ENCODE measurements at regions not wholly inside any gene's neighbourhood (a gene's known extent, or its start where the extent isn't known, plus 50 kb on each side); places are given as distances from the start of the nearest gene placed in this dataset.

- WGBS, 2 donors = 4 to 8% methylated on average over 4 of the region's 4 CpGs
- TF ChIP-seq CTCF (IDR thresholded peaks at IDR 0.05) = peak; percentile 10 to 51 (median 36)
- ATAC-seq (peak; percentile 75 to 79 (median 78)), DNase-seq (peak in 5 of 6 donors; percentile 37 to 67 (median 39)), FAIRE-seq (peak; percentile 99)
- H3K36me3 ChIP-seq = no peaks in the 10 kb centered on the region
- no peak overlapping the region for H3K27ac ChIP-seq
- intact Hi-C loops (cut with DNase I) = no loop called here
- H3K9me3 ChIP-seq = no peaks in the 10 kb centered on the region
- H3K4me1 ChIP-seq = no peaks in the 10 kb centered on the region
- no peaks in the 10 kb centered on the region for H3K27me3 ChIP-seq
- H3K4me3 ChIP-seq = no peak overlapping the region
Observed at GRCh38 chrX:43557792-43558191, 98.3 kb upstream of the MAOA start.

- TF ChIP-seq CTCF (IDR thresholded peaks at IDR 0.05) = peak in 2 of 4 donors; percentile 21 to 38
- FAIRE-seq = peak; percentile 32
- Histone ChIP-seq H3K36me3 (no peaks in the 10 kb centered on the region), H3K27me3 (no peaks in the 10 kb centered on the region), H3K9me3 (no peaks in the 10 kb centered on the region), H3K4me1 (no peaks in the 10 kb centered on the region), H3K4me3 (no peak overlapping the region), H3K27ac (no peak overlapping the region)
- WGBS, 2 donors = 50% methylated on average over 2 of the region's 2 CpGs
- peak in 3 of 6 donors; percentile 15 to 53 (median 16) for DNase-seq
- peak; percentile 51 to 84 (median 82) for ATAC-seq
- intact Hi-C loops (cut with DNase I) = loop anchor here (5.0 to 10.0 kb wide), 2 partner anchors 195 to 198 kb away; no protein-coding TSS in a partner anchor
Observed at GRCh38 chrX:43559644-43560043, 96.5 kb upstream of the MAOA start.

- Histone ChIP-seq H3K4me1 (no peaks in the 10 kb centered on the region), H3K36me3 (no peaks in the 10 kb centered on the region), H3K9me3 (no peaks in the 10 kb centered on the region), H3K4me3 (no peak overlapping the region), H3K27me3 (no peaks in the 10 kb centered on the region), H3K27ac (no peak overlapping the region)
- FAIRE-seq (peak; percentile 88), ATAC-seq (peak in 3 of 4 donors; percentile 31 to 57 (median 44)), DNase-seq (no peak)
- WGBS, 2 donors = 60 to 63% methylated on average over 5 of the region's 5 CpGs
- no peak for TF ChIP-seq CTCF (IDR thresholded peaks at IDR 0.05)
- intact Hi-C loops (cut with DNase I) = loop anchor here (5.0 to 10.0 kb wide), 2 partner anchors 194 to 197 kb away; no protein-coding TSS in a partner anchor
Observed at GRCh38 chrX:43560247-43560946, 95.7 kb upstream of the MAOA start.

- Histone ChIP-seq H3K4me3 (no peak overlapping the region), H3K27ac (no peak overlapping the region), H3K27me3 (no peaks in the 10 kb centered on the region), H3K9me3 (no peaks in the 10 kb centered on the region), H3K4me1 (no peaks in the 10 kb centered on the region), H3K36me3 (no peaks in the 10 kb centered on the region)
- 76 to 80% methylated on average over 1 of the region's 1 CpG for WGBS, 2 donors
- TF ChIP-seq CTCF (IDR thresholded peaks at IDR 0.05) = no peak
- intact Hi-C loops (cut with DNase I) = loop anchor here (5.0 to 10.0 kb wide), 2 partner anchors 192 to 195 kb away; no protein-coding TSS in a partner anchor
- FAIRE-seq (peak; percentile 17), DNase-seq (no peak), ATAC-seq (no peak)
Observed at GRCh38 chrX:43562372-43562771, 93.7 kb upstream of the MAOA start.

- no peak for FAIRE-seq
- DNase-seq = no peak
- WGBS, 2 donors = 65 to 70% methylated on average over 2 of the region's 2 CpGs
- Histone ChIP-seq H3K9me3 (no peaks in the 10 kb centered on the region), H3K27ac (no peak overlapping the region), H3K27me3 (peaks cover 0 to 4% (median 0%) of the 10 kb centered on the region in 4 donors), H3K4me1 (no peaks in the 10 kb centered on the region), H3K4me3 (no peak overlapping the region), H3K36me3 (no peaks in the 10 kb centered on the region)
- intact Hi-C loops (cut with DNase I) = loop anchor here (5.0 to 10.0 kb wide), 2 partner anchors 190 to 192 kb away; no protein-coding TSS in a partner anchor
- ATAC-seq = peak in 3 of 4 donors; percentile 25 to 61 (median 40)
- TF ChIP-seq CTCF (IDR thresholded peaks at IDR 0.05) = peak in 1 of 4 donors; percentile 9
Observed at GRCh38 chrX:43564953-43565352, 91.1 kb upstream of the MAOA start.
